Parathyroid adenoma (tissue), 2 donors: ENCODE measurements at regions not wholly inside any gene's neighbourhood (a gene's known extent, or its start where the extent isn't known, plus 50 kb on each side); places are given as distances from the start of the nearest gene placed in this dataset.

Experiments
- H2AFZ ChIP-seq: fragments of 300-600 bp; sonication (generic); one replicate; pipeline ENCODE4 v1.7.0; 2017; ENCODE audit warnings: antibody characterized with exemption, mild to moderate bottlenecking
- H3K27ac ChIP-seq: fragments of 300-600 bp; sonication (generic); one replicate; pipeline ENCODE4 v1.7.0; 2017
- H3K27me3 ChIP-seq: fragments of 300-600 bp; sonication (generic); one replicate; pipeline ENCODE4 v1.7.0; 2017; ENCODE audit warnings: low read length; ENCODE audit not compliant: control insufficient read depth, insufficient read depth
- H3K36me3 ChIP-seq: fragments of 300-600 bp; sonication (generic); one replicate; pipeline ENCODE4 v1.7.0; 2017; ENCODE audit warnings: low read length; ENCODE audit not compliant: control insufficient read depth, insufficient read depth
- H3K4me1 ChIP-seq: fragments of 300-600 bp; sonication (generic); one replicate; pipeline ENCODE4 v1.7.0; 2017; ENCODE audit warnings: control low read depth
- H3K4me2 ChIP-seq: fragments of 300-600 bp; sonication (generic); one replicate; pipeline ENCODE4 v1.7.0; 2017; ENCODE audit warnings: low read length
- H3K4me3 ChIP-seq: fragments of 300-600 bp; sonication (generic); one replicate; pipeline ENCODE4 v1.7.0; 2017; ENCODE audit warnings: low read depth, low read length
- H3K79me2 ChIP-seq: fragments of 300-600 bp; sonication (generic); one replicate; pipeline ENCODE4 v1.7.0; 2017; ENCODE audit warnings: control low read depth
- H3K9ac ChIP-seq: fragments of 300-600 bp; sonication (generic); one replicate; pipeline ENCODE4 v1.7.0; 2017; ENCODE audit warnings: mild to moderate bottlenecking
- H3K9me3 ChIP-seq: fragments of 300-600 bp; sonication (generic); one replicate; pipeline ENCODE4 v1.7.0; 2017; ENCODE audit warnings: low read length; ENCODE audit not compliant: control insufficient read depth
- CTCF ChIP-seq: fragments of 300-600 bp; sonication (generic); IDR thresholded peaks from one replicate; pipeline ENCODE4 v1.7.0; 2017; ENCODE audit warnings: antibody characterized with exemption, mild to moderate bottlenecking
- donor health status: primary hyperparathyroidism.

GRCh38 chr1:193929374-193930033 lies 743.1 kb upstream of the B3GALT2 start:
- Histone ChIP-seq H3K36me3 (no peaks in the 10 kb centered on the region), H3K79me2 (no peaks in the 10 kb centered on the region), H3K4me2 (no peak overlapping the region), H2AFZ (no peak overlapping the region), H3K27ac (no peak overlapping the region), H3K27me3 (no peaks in the 10 kb centered on the region), H3K4me3 (no peak overlapping the region), H3K9ac (no peak overlapping the region), H3K9me3 (no peaks in the 10 kb centered on the region), H3K4me1 (no peaks in the 10 kb centered on the region)
- no peak for TF ChIP-seq CTCF

- no peak overlapping the region for H3K9ac ChIP-seq
- TF ChIP-seq CTCF = no peak
Measured at GRCh38 chr1:193927550-193927949, 741.1 kb upstream of the B3GALT2 start.

GRCh38 chr1:193926956-193927355 lies 740.5 kb upstream of the B3GALT2 start:
- Histone ChIP-seq H2AFZ (no peak overlapping the region), H3K36me3 (no peaks in the 10 kb centered on the region), H3K27ac (no peak overlapping the region), H3K4me2 (no peak overlapping the region), H3K4me3 (no peak overlapping the region), H3K9ac (no peak overlapping the region), H3K9me3 (no peaks in the 10 kb centered on the region), H3K4me1 (no peaks in the 10 kb centered on the region), H3K27me3 (no peaks in the 10 kb centered on the region), H3K79me2 (no peaks in the 10 kb centered on the region)
- TF ChIP-seq CTCF = no peak

More at GRCh38 chr1:193927550-193927949, 741.1 kb upstream of the B3GALT2 start:
- no peaks in the 10 kb centered on the region for H3K27me3 ChIP-seq
- H3K4me1 ChIP-seq = no peaks in the 10 kb centered on the region
- no peak overlapping the region for H2AFZ ChIP-seq
- no peaks in the 10 kb centered on the region for H3K79me2 ChIP-seq
- no peak overlapping the region for H3K4me3 ChIP-seq
- no peaks in the 10 kb centered on the region for H3K9me3 ChIP-seq
- no peaks in the 10 kb centered on the region for H3K36me3 ChIP-seq
- no peak overlapping the region for H3K27ac ChIP-seq
- no peak overlapping the region for H3K4me2 ChIP-seq

GRCh38 chr1:193919827-193920226 lies 733.4 kb upstream of the B3GALT2 start:
- H2AFZ ChIP-seq = no peak overlapping the region
- no peak overlapping the region for H3K4me3 ChIP-seq
- no peaks in the 10 kb centered on the region for H3K4me1 ChIP-seq
- no peak overlapping the region for H3K9ac ChIP-seq
- no peaks in the 10 kb centered on the region for H3K36me3 ChIP-seq
- no peak overlapping the region for H3K4me2 ChIP-seq
- no peaks in the 10 kb centered on the region for H3K9me3 ChIP-seq
- TF ChIP-seq CTCF = no peak
- no peaks in the 10 kb centered on the region for H3K79me2 ChIP-seq
- no peak overlapping the region for H3K27ac ChIP-seq
- H3K27me3 ChIP-seq = no peaks in the 10 kb centered on the region

GRCh38 chr1:193916452-193916851 lies 730.0 kb upstream of the B3GALT2 start:
- H3K27me3 ChIP-seq = no peaks in the 10 kb centered on the region
- no peaks in the 10 kb centered on the region for H3K4me1 ChIP-seq
- H3K36me3 ChIP-seq = no peaks in the 10 kb centered on the region

More at GRCh38 chr1:193916452-193916851, 730.0 kb upstream of the B3GALT2 start:
- no peak overlapping the region for H3K4me3 ChIP-seq
- no peak overlapping the region for H3K4me2 ChIP-seq
- no peak for TF ChIP-seq CTCF
- H3K9me3 ChIP-seq = no peaks in the 10 kb centered on the region
- no peak overlapping the region for H3K9ac ChIP-seq
- no peak overlapping the region for H3K27ac ChIP-seq
- H3K79me2 ChIP-seq = no peaks in the 10 kb centered on the region
- no peak overlapping the region for H2AFZ ChIP-seq
